Activated CD8-positive, alpha-beta memory T cell treated with anti-CD3 and anti-CD28 coated beads for 1 hour (primary cell): ENCODE measurements at regions not wholly inside any gene's neighbourhood (a gene's known extent, or its start where the extent isn't known, plus 50 kb on each side); places are given as distances from the start of the nearest gene placed in this dataset.

Experiments
- DNase-seq, 2 donors: peaks; one replicate each; pipeline ENCODE4 v3.0.0-alpha.2; 2020; ENCODE audit warnings: low read depth in 1 of 2; ENCODE audit errors: extremely low read depth in 1 of 2

GRCh38 chr4:108236264-108236663, 67.5 kb upstream of the LEF1 start:
- DNase-seq = no peak

GRCh38 chr4:108227923-108228322, 59.2 kb upstream of the LEF1 start:
- DNase-seq = no peak

GRCh38 chr4:108224611-108225053, 55.9 kb upstream of the LEF1 start:
- DNase-seq = no peak

- DNase-seq = no peak
These were observed 54.6 kb upstream of the LEF1 start for GRCh38 chr4:108223313-108223712.

GRCh38 chr4:108219998-108220397, 51.3 kb upstream of the LEF1 start:
- DNase-seq = no peak
